ENCODE measurements at regions not wholly inside any gene's neighbourhood (a gene's known extent, or its start where the extent isn't known, plus 50 kb on each side); places are given as distances from the start of the nearest gene placed in this dataset.

DNA sequence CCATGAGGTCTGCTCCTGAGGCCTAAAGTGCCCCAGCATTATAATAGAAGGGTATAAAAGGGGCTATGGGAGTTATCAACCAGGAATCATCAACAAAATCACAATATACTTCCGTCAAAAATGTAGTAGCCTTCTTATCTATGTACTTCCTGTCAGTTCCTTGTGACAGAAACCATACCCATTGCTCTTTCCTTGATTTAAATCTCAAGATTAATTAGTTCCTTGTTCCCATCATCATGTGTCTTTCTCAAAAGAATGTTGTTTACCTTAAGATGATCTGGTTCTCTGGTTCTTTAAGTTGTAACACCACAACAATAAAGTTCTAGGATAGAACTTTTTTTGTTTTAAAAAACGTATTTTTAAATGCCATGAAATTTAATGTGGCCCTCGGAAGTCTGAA lies 833.3 kb downstream of the LTN1 start:
- TF ChIP-seq CEBPB (IDR thresholded peaks at IDR 0.05) = no peak
- TF ChIP-seq RAD21 (IDR thresholded peaks at IDR 0.05; ENCODE audit: low read depth) = no peak
- TF ChIP-seq NFIC (IDR thresholded peaks at IDR 0.05) = no peak
- TF ChIP-seq, protein P1, sequence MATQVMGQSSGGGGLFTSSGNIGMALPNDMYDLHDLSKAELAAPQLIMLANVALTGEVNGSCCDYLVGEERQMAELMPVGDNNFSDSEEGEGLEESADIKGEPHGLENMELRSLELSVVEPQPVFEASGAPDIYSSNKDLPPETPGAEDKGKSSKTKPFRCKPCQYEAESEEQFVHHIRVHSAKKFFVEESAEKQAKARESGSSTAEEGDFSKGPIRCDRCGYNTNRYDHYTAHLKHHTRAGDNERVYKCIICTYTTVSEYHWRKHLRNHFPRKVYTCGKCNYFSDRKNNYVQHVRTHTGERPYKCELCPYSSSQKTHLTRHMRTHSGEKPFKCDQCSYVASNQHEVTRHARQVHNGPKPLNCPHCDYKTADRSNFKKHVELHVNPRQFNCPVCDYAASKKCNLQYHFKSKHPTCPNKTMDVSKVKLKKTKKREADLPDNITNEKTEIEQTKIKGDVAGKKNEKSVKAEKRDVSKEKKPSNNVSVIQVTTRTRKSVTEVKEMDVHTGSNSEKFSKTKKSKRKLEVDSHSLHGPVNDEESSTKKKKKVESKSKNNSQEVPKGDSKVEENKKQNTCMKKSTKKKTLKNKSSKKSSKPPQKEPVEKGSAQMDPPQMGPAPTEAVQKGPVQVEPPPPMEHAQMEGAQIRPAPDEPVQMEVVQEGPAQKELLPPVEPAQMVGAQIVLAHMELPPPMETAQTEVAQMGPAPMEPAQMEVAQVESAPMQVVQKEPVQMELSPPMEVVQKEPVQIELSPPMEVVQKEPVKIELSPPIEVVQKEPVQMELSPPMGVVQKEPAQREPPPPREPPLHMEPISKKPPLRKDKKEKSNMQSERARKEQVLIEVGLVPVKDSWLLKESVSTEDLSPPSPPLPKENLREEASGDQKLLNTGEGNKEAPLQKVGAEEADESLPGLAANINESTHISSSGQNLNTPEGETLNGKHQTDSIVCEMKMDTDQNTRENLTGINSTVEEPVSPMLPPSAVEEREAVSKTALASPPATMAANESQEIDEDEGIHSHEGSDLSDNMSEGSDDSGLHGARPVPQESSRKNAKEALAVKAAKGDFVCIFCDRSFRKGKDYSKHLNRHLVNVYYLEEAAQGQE (IDR thresholded peaks at IDR 0.05; ENCODE audit: low read depth) = no peak
- no peak for TF ChIP-seq TEAD4 (IDR thresholded peaks at IDR 0.05)

All from Ishikawa (cell line).